Parathyroid adenoma (tissue), 2 donors: ENCODE measurements at regions not wholly inside any gene's neighbourhood (a gene's known extent, or its start where the extent isn't known, plus 50 kb on each side); places are given as distances from the start of the nearest gene placed in this dataset.

Experiments
- H2AFZ ChIP-seq: fragments of 300-600 bp; sonication (generic); one replicate; pipeline ENCODE4 v1.7.0; 2017; ENCODE audit warnings: antibody characterized with exemption, mild to moderate bottlenecking
- H3K27ac ChIP-seq: fragments of 300-600 bp; sonication (generic); one replicate; pipeline ENCODE4 v1.7.0; 2017
- H3K27me3 ChIP-seq: fragments of 300-600 bp; sonication (generic); one replicate; pipeline ENCODE4 v1.7.0; 2017; ENCODE audit warnings: low read length; ENCODE audit not compliant: control insufficient read depth, insufficient read depth
- H3K36me3 ChIP-seq: fragments of 300-600 bp; sonication (generic); one replicate; pipeline ENCODE4 v1.7.0; 2017; ENCODE audit warnings: low read length; ENCODE audit not compliant: control insufficient read depth, insufficient read depth
- H3K4me1 ChIP-seq: fragments of 300-600 bp; sonication (generic); one replicate; pipeline ENCODE4 v1.7.0; 2017; ENCODE audit warnings: control low read depth
- H3K4me2 ChIP-seq: fragments of 300-600 bp; sonication (generic); one replicate; pipeline ENCODE4 v1.7.0; 2017; ENCODE audit warnings: low read length
- H3K4me3 ChIP-seq: fragments of 300-600 bp; sonication (generic); one replicate; pipeline ENCODE4 v1.7.0; 2017; ENCODE audit warnings: low read depth, low read length
- H3K79me2 ChIP-seq: fragments of 300-600 bp; sonication (generic); one replicate; pipeline ENCODE4 v1.7.0; 2017; ENCODE audit warnings: control low read depth
- H3K9ac ChIP-seq: fragments of 300-600 bp; sonication (generic); one replicate; pipeline ENCODE4 v1.7.0; 2017; ENCODE audit warnings: mild to moderate bottlenecking
- H3K9me3 ChIP-seq: fragments of 300-600 bp; sonication (generic); one replicate; pipeline ENCODE4 v1.7.0; 2017; ENCODE audit warnings: low read length; ENCODE audit not compliant: control insufficient read depth
- CTCF ChIP-seq: fragments of 300-600 bp; sonication (generic); IDR thresholded peaks from one replicate; pipeline ENCODE4 v1.7.0; 2017; ENCODE audit warnings: antibody characterized with exemption, mild to moderate bottlenecking
- donor health status: primary hyperparathyroidism.

DNA sequence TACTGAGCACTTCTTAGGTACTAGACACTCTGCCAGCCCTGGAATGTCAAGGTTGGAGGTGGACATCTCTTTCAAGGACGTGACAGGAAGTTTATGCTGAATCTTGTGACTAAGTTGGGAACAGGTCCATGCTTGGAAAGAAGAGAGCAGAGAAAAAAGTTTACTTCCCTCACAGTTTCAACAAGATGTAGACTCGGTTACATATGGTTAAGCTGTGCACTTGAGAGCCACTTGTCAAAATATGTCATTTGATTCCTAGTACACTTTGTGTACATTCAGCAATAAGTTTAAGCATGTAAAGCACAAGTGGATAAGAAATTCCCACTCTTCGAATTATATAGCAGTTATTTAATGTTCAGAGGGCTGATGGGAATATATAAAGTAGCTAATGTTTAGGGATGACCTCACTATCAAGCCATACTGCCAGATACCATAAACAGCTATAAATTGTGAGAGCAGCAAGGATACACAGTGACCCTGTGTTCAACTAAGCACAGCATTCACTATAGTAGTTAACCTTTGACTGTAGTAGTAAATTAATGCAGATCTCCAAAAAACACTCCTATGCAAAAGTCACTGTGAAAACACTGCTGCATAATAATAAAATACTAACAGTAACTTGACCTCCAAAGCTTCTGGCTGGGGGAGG is 1944.6 kb upstream of the WWC1 start:
- no peaks in the 10 kb centered on the region for H3K4me1 ChIP-seq
- H3K9me3 ChIP-seq, result no peaks in the 10 kb centered on the region
- no peak for TF ChIP-seq CTCF
- H3K27ac ChIP-seq, result no peak overlapping the region
- H3K79me2 ChIP-seq, result no peaks in the 10 kb centered on the region
- no peak overlapping the region for H2AFZ ChIP-seq
- H3K4me3 ChIP-seq, result no peak overlapping the region
- H3K4me2 ChIP-seq, result no peak overlapping the region
- no peaks in the 10 kb centered on the region for H3K27me3 ChIP-seq
- no peaks in the 10 kb centered on the region for H3K36me3 ChIP-seq
- no peak overlapping the region for H3K9ac ChIP-seq

- no peak for TF ChIP-seq CTCF
These were observed 1942.4 kb upstream of the WWC1 start for GRCh38 chr5:166349046-166349445.

GRCh38 chr5:166353580-166353979 is 1937.9 kb upstream of the WWC1 start:
- no peak overlapping the region for H2AFZ ChIP-seq
- H3K9me3 ChIP-seq, result no peaks in the 10 kb centered on the region
- no peak overlapping the region for H3K27ac ChIP-seq
- H3K9ac ChIP-seq, result no peak overlapping the region
- no peaks in the 10 kb centered on the region for H3K4me1 ChIP-seq
- H3K36me3 ChIP-seq, result no peaks in the 10 kb centered on the region
- no peak overlapping the region for H3K4me2 ChIP-seq
- no peaks in the 10 kb centered on the region for H3K79me2 ChIP-seq
- no peak overlapping the region for H3K4me3 ChIP-seq
- no peaks in the 10 kb centered on the region for H3K27me3 ChIP-seq
- TF ChIP-seq CTCF, result no peak

More at GRCh38 chr5:166349046-166349445, 1942.4 kb upstream of the WWC1 start:
- Histone ChIP-seq H3K4me2 (no peak overlapping the region), H3K36me3 (no peaks in the 10 kb centered on the region), H3K79me2 (no peaks in the 10 kb centered on the region), H3K9ac (no peak overlapping the region), H3K27ac (no peak overlapping the region), H3K4me3 (no peak overlapping the region), H3K27me3 (no peaks in the 10 kb centered on the region), H2AFZ (no peak overlapping the region), H3K9me3 (no peaks in the 10 kb centered on the region), H3K4me1 (no peaks in the 10 kb centered on the region)

- H3K79me2 ChIP-seq, result no peaks in the 10 kb centered on the region
- H2AFZ ChIP-seq, result no peak overlapping the region
- H3K4me3 ChIP-seq, result no peak overlapping the region
- no peaks in the 10 kb centered on the region for H3K27me3 ChIP-seq
- no peaks in the 10 kb centered on the region for H3K36me3 ChIP-seq
- H3K9me3 ChIP-seq, result no peaks in the 10 kb centered on the region
- H3K4me2 ChIP-seq, result no peak overlapping the region
- no peak for TF ChIP-seq CTCF
- H3K9ac ChIP-seq, result no peak overlapping the region
- no peak overlapping the region for H3K27ac ChIP-seq
- H3K4me1 ChIP-seq, result no peaks in the 10 kb centered on the region
These were observed 1937.1 kb upstream of the WWC1 start for GRCh38 chr5:166354332-166354731.

DNA sequence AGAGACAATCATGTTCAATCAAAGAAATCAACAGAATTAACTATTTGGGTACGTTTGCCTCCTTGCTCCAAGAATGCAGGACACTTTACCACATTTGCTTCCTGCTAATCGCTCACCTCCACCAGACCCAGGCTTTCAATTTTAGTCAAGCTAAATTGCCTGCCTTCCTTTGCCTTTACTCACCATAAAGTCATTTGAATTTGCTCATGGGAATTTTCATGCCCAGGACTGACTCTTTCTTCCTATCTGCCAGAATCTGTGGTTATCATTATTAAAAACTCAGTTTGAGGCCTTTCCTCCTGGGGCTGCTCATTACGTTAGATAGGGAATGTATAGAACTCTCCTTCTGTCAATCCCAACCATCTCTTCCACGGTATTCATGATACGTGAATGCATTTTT is 1935.3 kb upstream of the WWC1 start:
- TF ChIP-seq CTCF, result no peak
- H3K4me3 ChIP-seq, result no peak overlapping the region
- H3K9me3 ChIP-seq, result no peaks in the 10 kb centered on the region
- H3K79me2 ChIP-seq, result no peaks in the 10 kb centered on the region
- H3K27ac ChIP-seq, result no peak overlapping the region
- H2AFZ ChIP-seq, result no peak overlapping the region
- H3K9ac ChIP-seq, result no peak overlapping the region
- H3K4me2 ChIP-seq, result no peak overlapping the region
- H3K4me1 ChIP-seq, result no peaks in the 10 kb centered on the region
- H3K36me3 ChIP-seq, result no peaks in the 10 kb centered on the region
- no peaks in the 10 kb centered on the region for H3K27me3 ChIP-seq
